Left renal pelvis (tissue), 4 donors: ENCODE measurements at regions not wholly inside any gene's neighbourhood (a gene's known extent, or its start where the extent isn't known, plus 50 kb on each side); places are given as distances from the start of the nearest gene placed in this dataset.
"Not testable (repeated sequence)": the region's sequence is repeated elsewhere in the genome, so short reads cannot be mapped to it uniquely, and the experiment has no call there.

Experiments used
- DNase-seq, 4 donors: peaks; one replicate each; pipeline ENCODE4 v3.0.0-alpha.2; 2013; ENCODE audit warnings: low read depth in 4 of 4, low spot score in 3 of 4

DNA sequence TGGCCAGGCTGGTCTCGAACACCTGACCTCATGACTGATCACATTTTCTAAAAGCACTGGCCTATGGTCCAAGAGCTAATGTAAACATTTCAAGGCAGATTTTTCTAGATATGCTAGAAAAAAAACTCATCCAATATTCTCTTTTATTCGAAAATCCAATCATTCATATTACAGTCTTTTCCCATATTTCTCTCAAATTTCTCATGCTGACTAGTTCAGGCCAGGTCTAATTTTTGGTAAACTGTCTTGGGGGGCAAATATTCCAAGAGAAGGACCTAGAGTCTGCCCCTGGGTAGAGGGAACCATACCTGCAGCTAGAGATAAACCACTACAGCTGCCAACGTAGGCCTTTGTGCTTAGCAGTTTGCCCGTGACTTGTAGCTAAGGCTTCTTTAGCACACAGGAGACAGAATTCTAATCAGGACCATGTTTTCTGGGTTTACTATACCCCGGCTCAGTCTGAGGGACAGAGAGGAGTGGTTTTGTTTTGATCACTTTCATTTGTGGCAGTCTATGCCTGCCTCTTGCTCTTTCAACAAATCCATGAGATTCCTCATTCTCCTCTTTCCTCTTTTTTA lies 71.8 kb upstream of the CITED2 start:
- DNase-seq: no peak

DNA sequence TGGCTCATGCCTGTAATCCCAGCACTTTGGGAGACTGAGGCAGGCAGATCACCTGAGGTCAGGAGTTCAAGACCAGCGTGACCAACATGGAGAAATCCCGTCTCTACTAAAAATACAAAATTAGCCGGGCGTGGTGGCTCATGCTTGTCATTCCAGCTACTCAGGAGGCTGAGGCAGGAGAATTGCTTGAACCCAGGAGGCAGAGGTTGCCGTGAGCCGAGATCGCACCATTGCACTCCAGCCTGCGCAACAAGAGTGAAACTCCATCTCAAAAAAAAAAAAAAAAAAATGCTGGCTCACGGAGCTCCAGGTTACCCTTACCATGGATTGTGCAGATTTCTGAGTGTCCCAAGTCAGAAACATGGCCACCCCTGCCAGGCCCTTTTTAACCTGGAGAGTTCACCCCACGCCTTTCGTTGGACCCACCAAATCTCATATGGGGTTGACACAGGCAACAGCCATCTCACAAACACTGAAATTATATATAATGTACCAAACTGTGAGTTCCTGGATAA lies 69.9 kb upstream of the CITED2 start:
- not testable (repeated sequence) for DNase-seq

DNA sequence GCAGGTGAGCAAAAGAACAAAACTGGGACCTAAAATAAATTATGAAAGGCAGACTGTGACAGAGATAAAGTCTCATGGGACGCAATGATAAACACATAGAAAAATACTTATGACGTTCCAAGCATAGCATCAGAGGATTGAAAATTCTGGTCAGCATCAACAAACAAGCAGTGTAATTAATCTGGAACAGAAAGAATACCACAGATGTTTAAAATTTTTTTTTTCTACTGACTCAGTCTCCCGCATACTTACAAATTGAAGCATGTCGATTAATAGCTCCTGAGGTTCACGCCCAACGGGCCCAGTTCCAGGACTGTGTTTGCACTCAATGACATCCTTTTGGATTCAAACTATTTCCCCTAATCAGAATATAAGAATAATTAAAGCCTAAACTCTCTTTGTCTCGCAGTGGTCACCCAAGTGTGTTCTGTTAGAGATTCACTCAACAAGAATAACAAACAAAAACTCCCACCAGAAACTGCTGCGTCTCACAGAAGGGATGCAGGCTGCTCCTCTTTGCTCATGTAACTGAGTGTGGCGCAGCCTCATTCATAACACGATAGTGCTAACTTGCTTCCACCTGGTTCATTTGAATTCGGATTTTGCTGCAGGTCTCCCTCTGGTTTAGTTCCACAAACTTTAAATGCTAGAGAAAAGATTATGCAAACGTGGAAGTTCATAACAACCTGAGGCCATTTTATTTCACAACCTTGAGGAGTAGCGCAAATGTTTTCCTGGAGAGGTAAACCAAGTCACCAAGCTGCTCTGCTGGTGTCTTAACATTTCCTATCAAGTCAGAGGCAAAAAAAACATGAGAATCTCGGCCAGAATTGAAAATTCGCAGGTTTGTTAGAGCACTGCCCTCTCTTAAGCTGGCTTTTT lies 69.0 kb upstream of the CITED2 start:
- DNase-seq: peak in 1 of 4 donors; percentile 21

DNA sequence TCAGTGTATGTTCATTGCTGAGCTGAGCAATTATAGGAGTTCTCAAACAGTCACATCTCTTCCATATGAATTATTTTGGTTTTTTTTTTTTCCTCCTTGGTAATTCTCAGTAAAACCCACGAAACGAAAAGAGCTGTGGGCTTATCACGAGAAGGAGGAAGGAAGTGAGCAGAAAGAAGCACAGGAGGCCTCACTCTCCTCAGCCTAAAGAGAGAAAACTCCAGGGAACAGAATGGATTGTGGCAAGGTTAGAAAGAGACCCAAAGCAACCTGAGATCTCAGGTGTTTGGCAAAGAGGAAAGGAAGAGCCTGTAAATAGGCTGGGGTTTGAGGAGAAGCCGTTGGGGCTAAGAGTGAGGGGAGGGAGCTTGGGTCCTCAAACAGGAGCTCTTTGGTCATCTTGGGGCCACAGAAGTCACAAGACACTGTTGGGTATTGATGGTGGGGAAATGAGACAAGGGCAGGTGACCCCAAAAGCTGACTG lies 67.8 kb upstream of the CITED2 start:
- DNase-seq: no peak

DNA sequence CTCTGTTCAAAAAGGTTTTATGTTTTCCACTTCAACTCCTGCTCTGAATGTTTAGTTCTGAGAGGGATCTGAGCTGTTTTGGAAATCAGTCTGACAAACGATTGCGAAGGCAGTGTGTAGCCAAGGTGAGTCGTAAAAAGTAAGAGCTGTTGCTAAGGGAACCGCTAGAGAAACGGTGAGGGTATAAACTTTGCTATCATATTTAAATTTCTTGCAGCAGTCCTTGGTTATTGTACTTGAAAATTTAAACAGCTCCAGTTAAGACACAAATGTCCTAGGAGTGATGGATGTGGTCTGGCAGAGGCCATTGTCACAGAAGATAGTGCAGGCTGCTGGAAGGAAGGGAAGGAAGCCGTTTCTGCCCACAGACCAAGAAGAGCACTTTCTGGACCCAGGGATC lies 64.9 kb upstream of the CITED2 start:
- peak in 1 of 4 donors; percentile 21 for DNase-seq

DNA sequence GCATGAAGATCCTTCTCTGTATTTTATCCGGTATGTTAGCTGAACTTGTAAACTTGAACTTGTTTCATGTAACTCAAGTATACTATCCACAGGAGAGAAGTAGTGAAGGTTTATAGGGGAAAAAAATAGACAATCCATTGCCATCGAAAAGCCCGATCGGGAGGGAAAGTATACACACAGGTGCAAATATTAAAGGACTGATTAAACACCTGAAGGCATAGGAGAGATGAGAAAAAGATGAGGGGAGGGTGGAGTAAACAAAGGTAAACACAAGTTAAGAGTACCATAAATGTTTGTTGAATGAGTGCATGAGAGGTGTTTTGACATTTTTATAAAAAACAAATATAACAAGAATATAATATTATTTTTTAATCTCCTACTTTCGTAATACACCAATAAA lies 64.3 kb upstream of the CITED2 start:
- DNase-seq: no peak

DNA sequence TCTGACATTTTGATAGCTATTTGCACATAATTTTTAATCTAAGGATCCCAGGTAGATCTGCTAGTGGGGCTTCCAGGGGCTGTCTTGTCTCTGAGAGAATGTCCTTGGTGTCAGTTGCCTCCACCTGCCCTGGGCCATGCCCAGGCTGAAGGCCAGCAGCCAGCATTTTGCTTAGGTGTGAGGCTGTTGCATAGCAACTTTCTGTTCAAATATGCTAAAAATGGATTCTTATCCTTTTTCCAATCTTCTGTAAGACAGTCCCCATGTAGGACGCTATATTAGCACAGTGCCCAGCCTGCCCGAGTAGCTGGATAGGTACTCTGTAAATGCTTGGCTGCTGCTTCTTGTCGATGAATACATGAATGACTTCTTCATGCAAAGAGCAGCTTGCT lies 62.5 kb upstream of the CITED2 start:
- no peak for DNase-seq

DNA sequence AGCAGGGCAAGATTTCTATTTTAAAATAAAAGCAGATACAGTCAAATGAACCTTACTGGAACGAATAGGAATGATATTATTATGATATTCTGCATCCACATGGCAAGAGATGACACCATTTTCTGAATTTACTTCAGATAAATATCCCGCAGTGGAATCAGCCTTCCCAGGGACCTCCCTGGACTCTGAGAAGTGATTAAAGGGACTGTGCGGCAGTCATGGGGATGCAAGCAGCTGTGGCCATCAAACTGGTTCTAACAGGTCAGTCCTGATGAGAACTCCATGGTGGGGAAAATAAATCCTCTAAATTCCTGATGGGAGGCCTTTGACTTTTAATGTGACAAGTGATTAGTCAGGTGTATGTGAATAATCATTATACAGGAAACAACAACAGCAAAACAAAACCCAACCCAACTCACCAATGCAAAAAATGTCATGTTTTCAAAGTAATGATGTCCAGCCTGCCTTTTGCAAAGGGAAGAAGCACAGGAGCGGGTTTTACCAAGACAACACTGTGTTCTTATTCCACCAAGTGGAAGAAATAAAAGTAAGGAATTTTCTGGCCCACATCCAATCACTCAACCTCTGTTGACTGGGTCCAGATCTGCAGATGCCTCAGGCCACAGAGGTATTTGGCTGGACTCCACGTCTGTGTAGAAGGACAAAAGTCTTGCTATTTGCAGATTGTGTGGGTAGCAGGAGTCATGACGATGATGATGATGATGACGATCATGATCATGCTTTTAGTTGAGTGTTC lies 61.9 kb upstream of the CITED2 start:
- DNase-seq: no peak

DNA sequence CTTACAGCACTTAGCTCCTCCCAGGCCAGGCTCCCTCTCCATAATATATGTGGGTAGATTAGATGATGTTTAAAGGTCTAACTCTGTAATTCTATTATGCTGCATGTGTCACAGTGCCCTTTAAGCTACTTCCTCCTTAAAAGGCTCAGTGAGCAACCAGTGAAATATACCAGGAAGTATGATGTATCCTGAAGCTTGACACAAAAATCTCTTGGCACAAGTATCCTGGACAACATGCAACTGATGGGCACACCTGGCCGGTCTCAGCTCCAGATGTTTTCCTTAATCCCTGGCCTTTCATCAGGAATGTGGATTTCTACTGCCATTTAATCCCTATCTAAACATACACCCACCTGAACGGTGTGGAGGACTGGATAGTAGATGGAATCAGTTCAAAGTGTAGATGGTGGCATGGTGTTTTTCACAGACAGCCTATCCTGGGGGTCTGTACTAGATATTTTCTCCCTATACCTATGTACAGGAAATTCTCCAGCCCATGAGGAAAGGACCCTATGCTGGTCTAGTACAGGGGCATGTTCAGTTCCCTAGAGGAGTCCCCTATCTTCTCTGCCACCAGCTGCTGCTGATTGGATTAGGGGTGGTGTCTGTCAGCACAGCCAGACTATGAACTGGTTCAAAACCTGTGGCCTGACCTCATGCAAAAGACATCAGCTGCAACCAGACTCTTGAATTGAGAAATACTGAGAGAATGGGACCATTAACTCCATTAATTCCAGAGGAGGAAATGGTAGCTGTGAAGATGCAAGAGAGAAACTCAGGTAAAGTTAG lies 59.4 kb upstream of the CITED2 start:
- no peak for DNase-seq

DNA sequence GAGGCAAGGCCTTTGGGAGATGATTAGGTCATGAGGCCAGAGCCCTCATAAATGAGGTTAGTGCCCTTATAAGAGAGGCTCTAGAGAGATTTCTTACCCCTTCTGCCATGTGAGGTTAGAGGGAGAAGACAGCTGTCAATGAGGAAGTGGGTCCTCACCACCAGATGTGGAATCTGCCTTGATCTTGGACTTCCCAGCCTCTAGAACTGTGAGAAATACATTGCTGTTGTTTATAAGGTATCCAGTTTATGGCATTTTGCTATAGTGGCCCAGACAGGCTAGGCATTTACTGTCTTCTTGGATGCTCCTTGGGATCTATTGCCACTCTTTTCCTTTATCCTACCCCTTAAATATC lies 57.1 kb upstream of the CITED2 start:
- no peak for DNase-seq

DNA sequence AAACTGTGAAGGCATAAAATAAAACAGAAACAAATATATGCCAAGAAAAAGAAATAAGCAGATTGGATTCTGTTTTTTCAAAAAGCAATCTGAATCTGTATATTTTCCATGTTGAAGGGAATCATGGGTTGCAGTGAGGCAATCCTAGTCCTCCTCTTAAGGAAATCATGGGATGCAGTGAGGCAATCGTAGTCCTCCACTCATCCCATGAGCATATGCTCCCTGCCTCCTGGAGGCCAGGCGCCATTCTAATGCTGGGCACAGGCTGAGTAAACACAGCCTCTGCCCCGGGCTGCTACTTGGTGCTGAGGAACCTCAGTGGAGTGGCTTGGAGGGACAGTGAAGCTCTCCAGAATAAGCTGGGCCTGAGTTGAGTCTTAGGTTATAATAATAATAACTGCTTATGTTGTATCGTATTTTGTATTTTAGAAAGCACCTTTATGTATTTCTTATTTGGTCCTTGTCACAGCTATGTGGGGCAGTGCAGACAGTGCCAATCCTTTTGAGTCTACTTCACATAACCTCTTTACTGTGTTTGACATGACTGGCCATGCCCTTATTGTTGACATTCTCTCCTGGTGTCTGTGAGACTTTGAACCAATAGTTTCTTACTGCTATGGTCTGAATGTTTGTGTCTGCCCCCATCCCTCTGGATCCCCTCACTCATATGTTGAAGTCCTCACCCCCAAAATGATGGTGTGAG lies 56.6 kb upstream of the CITED2 start:
- no peak for DNase-seq

DNA sequence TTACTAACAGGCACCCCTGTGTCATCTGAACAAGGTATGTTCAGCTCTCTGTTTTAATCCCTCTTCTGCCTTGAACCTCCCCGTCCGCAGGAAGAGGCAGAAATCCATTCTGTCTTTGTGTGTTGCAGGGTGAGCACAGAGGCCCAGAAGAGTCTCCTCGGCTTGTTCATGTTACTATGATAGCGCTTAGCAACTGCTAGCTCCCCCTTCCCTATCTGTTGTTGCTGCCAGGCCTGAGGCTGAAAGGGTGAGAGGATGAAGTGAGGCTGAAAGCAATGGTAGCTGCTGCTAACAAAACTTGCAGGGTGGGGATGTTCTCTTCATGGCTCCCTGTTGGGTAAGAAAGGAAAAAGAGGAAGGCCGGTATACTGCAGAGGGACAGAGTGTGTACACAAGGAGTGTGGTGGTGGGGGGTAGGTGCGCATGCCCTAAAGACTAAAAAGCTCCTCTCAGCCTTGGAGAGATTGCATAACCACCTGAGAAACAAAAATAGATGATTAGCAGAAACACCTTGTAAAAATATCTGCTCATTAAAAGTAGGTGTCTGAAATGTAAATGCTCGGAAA lies 55.2 kb upstream of the CITED2 start:
- no peak for DNase-seq

DNA sequence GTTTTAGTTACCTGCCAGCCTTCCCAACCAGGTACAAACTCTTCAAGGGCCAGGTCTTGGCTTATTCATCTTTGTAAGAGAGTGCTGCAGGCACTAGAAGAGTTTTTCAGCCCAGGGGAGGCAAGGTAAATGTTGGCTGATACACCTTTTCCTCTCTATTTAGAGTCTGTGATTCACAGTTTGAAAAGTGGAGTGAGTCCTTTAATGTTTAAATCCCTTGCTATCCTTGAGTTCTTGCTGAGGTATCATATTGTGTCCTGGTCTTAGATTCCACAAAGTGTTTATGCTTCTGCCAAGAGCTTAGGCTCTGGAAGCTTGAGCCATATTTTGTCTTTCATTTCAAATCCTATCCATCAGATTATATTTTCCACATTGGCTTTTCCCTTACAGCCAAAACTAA lies 52.8 kb upstream of the CITED2 start:
- DNase-seq: no peak

DNA sequence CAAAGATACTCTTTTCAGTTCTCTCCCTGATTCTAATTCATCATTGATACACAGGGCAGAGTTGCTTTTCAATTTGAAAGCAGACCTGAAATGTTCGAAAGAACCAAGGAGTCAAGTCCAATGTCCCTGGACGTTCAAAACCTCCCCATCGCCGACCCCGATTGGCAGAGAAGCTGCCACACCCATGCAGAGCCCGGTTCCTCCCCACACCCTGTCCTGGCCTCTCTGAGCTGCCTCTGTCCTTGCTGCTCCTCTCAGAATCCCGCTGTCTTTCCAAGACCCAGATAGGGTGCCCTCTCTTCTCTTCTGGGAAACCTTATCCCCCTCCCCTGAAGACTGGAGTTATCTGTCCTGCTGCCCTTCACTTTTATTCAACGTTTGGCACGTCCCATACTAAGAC lies 52.3 kb upstream of the CITED2 start:
- no peak for DNase-seq

DNA sequence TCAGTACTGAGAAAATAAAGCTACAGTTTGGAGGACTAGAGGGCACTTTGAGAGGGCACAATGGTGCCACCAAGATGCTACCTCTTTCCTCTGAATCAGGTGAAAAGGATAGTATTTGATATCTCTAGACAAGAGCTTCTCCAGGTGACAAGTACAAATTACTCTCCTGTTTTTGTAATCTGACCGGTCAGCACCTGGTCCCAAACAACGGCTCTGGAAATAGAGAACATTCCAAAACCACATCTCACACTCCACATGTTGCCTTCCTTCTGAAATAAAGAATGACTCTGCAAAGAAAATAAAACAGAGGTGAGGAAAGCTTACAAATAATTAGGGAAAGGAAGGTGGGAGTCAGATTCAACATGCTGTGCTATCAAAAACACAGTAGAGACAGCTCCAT lies 51.3 kb upstream of the CITED2 start:
- DNase-seq: no peak

DNA sequence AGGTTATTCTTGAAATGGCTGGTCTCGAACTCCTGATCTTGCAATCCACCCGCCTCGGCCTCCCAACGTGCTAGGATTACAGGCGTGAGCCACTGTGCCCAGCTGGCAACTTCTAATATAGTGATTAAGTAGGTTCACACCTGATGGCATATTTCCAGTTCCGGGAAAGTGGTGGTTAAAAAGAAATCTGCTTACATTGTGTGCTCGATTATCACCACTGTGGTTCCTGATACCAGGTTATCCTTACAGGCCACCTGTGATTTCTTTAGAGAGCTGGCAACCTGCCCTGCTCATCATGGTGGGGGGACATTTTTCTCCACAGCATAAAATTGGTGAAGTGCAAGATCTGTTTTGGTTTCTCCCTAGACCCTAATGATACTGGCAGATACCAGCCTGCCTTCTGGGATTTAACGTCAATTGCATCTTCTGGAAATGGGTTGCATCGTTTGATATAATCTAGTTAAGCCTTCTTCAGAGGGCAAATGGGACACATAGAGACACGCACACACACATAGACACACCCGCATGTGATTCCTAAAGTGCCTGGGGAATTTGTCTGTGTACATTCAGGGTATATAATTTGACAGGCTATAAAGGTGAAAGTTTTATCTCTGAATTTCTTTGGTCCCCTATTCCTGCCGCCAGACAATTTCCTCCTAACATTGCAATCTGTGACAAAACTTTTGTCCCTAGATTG lies 49.7 kb upstream of the CITED2 start:
- no peak for DNase-seq
